HG03103 (cell line): ENCODE measurements at regions not wholly inside any gene's neighbourhood (a gene's known extent, or its start where the extent isn't known, plus 50 kb on each side); places are given as distances from the start of the nearest gene placed in this dataset.
"Not testable (repeated sequence)": the region's sequence is repeated elsewhere in the genome, so short reads cannot be mapped to it uniquely, and the experiment has no call there.

Experiments used
- ATAC-seq: cut with Tn5 transposase; IDR thresholded peaks from one replicate; pipeline ENCODE4 v1.9.1; 2021; ENCODE audit warnings: low read depth; ENCODE audit not compliant: unreplicated experiment

DNA sequence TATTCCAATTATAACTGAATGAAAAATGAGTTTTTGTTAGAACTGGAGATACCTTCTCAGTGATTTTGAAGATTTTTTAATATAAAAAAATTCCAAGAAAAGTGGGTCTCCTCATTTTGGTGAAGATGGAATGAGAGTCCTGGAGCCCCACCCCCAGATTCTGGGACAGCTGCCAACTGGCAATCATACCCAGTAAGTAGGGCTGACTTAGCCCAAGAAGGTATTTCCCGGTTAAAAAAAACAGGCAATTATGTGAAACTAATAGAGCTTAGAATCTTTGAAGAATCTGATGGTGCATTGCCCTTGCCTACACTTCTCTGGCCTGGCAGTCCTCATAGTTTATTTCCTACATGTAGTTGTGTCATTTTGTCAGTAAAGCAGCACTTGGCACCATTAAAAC is 52.8 kb upstream of the VWDE start:
- ATAC-seq, result no peak

DNA sequence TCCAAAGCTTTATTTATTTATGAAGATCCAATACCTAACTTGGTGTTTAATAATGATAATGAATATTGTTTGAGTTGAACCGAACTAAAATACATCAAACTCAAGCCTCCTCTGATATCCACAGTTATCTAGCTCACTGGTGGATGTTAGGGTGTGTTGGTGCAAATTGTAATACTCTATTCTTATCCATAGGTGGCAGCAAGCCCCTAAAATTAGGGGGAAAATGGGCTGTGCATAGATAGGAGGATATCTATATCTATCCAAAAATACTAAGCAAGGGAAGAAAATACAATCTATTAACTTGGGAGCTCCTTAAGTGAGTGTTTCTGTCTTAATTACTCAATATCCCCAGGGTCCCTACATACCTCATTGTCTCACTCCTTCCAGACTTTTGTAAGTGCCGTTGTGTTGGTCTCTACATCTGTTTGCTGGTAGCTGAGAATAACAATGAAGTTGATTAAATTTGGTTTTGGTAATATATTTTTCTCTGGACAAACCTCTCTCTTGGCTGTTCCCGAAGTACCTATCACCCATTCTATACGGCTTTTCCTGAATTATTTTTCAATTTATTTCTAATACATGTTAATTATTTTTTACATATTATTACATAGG is 55.0 kb upstream of the VWDE start:
- ATAC-seq, result peak; percentile 97

DNA sequence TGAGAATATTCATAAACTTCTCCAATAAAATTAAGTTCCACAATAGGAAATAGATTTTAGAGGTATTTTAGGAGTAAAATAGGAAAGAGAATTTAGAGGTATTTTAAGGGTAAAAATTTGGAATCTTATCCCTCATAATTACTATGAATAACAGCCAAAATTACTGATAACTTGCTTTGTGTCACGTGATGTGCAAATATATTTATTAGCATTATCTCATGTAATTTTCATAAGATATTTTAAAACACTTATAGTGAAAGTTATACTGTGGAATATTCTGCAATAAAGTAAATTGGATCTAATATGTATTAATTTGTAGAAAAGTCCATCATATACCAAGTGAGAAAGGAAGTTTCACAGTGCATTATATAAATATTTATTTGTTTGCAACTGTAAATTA is 64.2 kb upstream of the VWDE start:
- no peak for ATAC-seq

DNA sequence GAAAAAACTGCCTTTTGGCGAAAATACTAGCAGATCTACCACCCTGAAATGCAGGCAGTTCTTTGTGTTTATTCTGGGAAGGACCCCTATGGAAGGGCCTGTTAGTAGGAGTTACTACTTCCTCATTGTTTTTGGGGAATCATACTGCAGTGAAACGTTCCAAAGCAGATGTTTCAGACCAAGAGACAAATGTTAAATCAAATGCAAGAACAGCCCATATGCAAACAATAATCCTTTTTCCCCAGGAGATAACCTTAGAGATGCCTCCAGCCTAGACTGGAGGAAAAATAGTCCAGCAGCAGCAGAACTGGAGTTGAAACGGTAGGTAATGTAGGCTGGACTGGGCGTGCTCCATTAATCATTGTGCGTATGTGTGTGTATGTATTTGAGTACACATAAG is 65.9 kb upstream of the VWDE start:
- ATAC-seq, result no peak

DNA sequence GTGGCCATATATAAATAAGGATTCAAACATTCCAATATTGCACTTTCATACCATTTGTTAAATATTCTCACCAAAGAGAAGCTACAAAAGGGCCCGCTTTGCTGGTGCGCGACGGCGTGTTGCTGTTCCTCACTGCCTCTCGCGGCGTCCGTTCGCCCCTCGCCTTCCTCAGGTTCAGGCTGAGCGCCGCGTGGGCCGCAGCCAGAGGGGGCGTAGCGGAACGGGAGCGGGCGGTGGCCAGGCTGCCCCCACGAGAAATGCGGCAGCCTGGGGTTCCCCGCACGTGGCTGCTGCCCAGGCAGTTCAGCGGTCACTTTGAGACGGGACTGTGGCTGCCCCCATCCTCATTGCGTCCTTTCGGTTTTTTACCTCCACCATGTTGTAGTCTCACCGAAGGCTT is 67.3 kb upstream of the VWDE start:
- no peak for ATAC-seq

DNA sequence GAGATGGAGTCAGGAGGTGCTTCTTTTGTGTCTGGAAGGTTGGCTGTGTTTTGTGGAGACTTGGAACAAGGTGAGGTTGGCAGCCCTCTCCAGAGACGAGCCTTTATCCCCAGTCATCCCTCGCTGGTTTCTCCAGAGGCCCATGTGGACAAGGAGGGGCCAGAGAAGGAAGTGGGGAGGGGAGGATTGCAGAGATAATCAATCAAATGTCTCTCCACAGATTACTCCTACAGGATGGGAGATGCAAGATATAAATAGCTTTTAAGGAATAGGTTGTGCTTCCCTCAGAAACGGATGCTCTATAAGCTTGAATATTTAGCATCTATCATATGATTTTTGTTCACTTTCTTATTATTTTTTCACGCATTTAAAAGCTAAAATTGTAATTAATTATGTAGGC is 70.4 kb upstream of the VWDE start:
- ATAC-seq, result no peak

DNA sequence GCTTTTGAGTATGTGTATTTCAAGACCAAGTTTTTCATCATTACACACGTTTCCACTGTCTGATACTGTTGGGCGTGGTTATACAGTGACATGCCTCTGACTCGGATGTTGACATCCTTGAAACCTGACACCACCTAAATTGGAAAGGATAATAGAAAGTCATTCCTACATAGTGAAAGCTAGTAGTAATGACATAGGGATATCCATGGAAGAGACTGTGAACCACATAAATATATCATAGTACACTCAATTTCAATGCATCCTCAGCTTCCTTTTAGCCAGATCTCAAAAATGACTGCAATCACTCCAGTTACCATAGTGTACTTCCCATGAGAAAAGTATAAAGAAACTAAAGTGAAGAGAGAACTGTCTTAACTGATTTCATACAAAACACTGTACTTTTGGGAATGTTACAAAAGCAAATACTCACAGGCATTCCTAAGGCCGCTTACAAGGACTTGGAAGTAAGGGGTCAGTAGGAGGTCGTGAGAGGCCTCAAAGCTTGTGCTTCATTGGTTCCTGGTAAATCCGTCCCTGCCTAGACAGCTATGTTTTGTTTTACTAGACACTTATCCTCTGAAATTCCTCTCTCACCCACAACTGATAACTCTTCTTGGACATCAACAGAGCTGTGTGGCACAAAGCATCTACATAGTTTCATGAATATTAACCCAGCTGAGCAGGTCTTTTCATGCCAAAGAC is 71.8 kb upstream of the VWDE start:
- no peak for ATAC-seq

DNA sequence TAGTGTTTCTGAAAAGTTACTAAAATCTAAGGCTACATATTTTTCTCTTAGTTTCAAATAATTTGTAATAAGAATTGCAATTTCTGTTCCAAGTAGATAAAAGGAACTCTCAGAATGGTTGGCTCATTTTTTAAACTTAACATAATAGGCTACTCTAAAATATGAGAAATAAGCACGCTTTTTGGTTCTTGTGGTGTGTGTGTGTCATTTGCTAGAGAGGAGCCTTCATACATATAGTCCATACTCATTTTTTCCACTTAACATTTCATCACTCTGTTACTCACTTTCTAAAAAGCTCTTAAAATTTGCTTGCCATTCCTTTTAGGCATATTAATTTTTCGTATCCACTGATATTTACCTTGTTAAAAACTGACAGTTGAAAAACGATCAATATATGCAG is 74.0 kb upstream of the VWDE start:
- ATAC-seq, result no peak

DNA sequence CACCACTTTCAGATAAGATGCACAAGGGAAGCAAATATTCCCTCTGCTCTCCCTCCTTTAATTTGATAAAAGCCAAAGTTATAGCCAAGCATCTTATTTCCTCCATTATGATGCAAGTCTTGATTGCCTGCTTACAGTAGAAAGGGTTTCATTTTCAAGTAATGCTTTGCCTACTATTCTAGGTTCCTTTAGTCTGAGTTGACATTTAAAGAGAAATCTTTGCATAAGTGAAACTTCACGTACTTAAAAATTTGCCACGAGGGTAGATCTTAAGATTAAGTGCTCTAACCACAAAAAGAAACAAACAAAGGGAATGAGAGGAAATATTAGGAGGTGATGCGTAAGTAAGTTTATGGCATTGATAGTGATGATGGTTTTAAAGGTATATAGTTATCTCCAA is 78.1 kb upstream of the VWDE start:
- ATAC-seq, result peak; percentile 72

DNA sequence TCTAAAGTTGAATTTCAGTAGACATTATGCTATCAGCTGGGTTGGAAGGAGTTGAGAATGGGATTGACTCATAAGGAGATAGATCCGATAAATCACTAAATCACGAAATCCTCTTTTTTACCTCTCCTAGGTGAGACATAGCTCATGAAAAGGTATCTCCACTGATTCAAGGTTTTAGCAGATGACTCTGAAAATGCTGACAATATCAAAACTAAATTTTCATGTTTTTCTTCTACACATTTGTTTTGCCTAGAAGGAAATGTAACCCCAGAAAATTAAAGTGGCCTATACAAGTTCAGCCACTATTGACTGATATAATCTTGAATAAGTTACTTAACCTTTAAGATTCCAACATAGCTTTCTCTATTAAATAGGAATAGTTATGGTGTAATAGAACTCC is 82.2 kb upstream of the VWDE start:
- ATAC-seq, result no peak

DNA sequence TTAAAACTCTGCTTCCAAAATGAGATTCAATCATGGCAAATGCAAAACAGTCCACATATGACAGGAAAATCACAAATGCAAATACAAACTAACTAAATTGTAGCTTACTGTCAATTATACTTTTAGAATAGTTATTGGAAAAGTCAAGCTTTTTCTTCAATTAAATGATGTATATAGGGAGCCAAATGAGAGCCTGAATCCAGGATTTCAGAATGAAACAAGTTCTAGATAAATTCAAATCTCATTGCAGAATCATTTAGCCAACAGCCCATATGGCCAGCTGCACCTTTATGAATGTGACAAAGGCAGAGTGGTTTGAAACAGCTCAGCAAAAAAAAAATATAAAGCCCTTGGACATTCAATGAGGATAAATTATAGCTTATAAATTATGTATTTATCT is 82.2 kb upstream of the SCIN start:
- ATAC-seq, result no peak

DNA sequence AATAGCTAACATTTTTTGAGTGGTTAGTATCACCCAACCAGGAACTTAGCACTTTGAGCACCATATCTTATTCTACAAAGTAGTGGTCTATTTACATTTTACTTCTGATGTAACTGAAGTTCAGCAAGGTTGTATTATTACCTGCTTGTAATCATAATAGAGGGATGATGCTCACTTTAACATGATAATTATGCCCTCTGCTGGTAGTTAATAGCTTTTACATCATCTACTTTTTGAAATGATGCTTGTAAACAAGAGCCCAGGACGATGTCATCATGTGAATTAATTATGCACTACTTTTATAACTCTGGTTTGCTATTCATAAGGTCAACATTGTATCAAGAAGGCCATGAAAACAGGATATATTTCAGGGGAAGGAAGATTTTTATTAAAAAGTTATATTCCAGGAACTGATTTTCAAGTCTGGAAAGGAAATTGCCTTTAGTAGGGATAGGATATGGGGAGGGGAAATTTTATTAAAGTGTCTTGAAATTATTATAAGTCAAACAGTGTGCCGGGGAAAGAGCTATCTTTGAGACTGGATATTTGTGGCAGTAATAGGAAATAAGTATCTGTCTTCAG is 80.3 kb upstream of the SCIN start:
- peak; percentile 65 for ATAC-seq

DNA sequence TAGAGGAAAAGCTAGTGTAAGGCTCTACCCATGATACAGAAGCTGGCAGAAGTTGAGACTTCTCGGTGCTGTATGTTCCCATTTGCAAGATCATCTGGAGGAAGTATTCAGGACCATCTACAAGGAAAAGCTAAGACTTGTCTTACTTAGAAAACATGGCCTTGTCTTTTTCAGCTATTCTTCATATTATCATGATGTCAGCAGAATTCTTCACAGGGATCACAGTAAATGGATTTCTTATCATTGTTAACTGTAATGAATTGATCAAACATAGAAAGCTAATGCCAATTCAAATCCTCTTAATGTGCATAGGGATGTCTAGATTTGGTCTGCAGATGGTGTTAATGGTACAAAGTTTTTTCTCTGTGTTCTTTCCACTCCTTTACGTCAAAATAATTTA is 79.6 kb upstream of the SCIN start:
- ATAC-seq, result no peak

DNA sequence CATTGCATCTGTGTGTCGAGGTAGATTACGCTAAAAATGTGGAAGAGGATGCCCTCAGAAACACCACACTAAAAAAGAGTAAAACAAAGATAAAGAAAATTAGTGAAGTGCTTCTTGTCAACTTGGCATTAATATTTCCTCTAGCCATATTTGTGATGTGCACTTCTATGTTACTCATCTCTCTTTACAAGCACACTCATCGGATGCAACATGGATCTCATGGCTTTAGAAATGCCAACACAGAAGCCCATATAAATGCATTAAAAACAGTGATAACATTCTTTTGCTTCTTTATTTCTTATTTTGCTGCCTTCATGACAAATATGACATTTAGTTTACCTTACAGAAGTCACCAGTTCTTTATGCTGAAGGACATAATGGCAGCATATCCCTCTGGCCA is 79.0 kb upstream of the SCIN start:
- ATAC-seq, result no peak

DNA sequence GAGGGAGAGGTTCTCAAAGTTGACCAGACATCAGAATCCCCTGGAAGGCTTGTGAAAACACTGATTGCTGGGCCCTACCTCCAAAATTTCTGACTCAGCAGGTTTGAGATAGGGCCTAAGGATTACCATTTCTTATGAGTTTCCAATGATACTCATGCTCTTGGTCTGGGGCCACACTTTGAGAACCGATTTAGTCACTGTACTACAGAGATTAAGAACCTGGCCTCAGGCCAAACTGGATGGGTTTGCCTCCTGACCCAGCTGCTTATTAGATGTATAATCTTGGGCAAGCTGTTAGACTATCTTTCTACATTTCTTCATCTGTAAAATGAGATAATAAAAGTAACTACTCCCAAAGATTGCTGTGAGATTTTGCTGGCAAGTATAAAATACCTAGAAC is 77.1 kb upstream of the SCIN start:
- no peak for ATAC-seq

DNA sequence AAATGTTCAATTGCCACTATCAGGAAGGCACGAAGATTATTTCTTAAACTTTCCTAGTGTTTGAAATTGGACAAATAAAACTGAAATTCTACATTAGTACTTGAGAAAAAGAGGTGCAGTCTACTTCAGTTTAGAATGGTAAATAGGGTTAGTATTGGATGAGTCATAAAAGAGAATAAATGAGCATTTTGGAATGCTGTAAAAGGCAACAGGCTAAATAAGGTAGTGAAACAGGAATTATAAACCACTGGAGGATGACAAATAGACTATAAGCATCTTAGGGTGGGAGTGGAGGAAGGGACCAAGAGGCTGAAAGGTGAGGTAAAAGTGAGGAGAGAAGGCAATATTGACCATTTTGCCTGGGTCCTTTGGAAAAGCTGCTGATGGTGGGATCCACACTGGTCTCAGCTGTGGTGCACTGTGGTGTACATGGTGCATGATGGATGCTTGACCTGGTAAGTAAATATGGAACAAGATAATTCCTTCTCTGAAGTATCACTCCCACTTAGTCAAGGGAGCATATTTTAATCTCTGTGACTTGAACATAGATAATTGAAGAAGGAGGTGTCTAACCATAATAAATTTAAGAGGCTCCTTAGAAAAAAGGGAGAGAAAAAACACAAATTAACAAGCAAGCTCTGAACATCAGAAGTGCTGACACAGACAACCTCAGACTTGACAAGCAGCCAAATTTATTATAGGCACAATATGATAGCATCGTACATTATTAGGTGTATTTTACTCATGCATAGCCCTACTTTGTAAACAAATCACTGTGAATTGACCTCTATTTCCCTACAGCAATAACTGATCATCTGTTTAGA is 76.4 kb upstream of the SCIN start:
- no peak for ATAC-seq

DNA sequence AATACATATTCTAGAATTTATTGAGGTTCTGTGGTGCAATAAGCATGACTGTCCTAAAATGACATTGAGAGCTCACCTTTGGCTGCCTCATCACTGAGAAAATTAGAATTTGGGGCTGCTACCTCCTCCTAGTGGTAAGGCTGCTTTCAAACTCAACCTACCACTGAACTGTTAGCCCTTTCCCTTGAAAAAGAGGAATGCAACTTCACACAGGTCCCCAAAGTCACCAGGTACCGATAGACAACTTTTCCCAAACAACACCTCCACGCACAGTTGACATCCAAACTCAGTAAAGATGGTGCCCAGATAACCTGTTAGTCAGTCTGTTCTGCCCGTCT is 75.9 kb upstream of the SCIN start:
- ATAC-seq, result no peak

DNA sequence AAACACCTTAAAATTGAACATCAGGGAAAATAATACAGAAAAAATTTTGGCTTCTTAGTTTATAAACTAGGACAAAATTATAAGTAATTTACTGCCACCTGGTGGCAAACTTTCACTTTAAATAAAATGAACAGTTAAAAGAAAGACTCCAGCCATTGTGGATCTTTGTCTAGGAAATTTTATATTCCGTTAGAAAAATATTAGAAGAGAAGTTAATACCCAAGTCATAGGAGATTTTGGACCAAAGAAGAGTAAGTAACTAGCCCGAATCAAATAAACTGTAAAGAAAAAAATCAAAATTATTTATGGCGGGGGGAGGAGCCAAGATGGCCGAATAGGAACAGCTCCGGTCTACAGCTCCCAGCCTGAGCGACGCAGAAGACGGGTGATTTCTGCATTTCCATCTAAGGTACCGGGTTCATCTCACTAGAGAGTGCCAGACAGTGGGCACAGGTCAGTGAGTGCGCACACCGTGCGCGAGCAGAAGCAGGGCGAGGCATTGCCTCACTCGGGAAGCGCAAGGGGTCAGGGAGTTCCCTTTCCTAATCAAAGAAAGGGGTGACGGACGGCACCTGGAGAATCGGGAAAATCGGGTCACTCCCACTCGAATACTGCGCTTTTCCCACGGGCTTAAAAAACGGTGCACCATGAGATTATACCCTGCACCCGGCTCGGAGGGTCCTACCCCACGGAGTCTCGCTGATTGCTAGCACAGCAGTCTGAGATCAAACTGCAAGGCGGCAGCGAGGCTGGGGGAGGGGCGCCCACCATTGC is 73.4 kb upstream of the SCIN start:
- ATAC-seq, result not testable (repeated sequence)

DNA sequence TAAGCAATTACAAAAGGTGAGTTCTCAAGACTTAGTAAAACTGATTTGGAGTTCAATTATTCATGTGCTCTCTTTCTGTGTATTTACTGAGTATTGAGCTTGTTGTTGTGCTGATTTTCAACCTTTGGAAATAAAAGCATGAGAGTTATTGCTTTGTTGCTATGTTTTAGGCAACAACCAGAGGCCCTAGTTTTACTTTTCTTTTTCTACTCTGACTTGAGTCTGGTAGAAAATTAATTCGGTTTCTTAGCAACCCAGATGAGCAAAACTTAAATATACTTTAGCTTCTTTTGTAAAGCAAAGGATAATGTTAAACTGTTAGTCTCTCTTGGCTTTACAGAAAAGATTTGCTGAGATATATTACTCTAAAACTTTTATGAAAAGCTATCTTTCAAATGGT is 66.4 kb upstream of the SCIN start:
- ATAC-seq, result no peak

DNA sequence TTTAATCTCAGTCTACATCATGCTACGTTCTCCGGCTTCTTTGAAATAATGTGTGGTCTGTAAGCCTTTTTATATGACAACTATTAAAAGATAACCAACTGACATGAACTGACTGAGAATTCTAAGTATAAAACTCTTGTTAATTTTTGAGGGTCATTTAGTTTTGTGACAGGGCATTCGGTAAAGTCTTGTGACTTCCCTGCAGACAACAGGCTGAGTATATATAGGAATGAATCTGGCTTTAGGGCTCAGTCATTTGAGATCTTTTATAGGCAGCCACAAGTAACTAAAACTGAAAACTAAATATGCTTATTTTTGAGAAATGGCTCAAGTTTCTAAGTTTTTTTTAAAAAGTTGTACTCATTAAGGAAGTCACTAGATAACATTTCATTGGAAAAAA is 62.5 kb upstream of the SCIN start:
- no peak for ATAC-seq

DNA sequence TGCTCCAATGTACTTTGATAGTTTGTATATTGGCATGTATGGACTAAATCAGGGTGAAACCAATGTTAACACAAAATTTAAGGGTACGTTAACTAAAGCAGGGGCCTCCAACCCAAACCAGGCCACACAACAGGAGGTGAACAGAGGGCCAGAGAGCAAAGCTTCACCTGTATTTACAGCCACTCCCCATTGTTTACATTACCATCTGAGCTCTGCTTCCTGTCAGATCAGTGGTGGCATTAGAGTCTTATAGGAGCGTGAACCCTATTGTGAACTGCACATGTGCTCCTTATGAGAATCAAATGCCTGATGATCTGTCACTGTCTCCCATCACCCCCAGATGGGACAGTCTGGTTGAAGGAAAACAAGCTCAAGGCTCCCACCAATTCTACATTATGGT is 62.0 kb upstream of the SCIN start:
- no peak for ATAC-seq
